Ecto neural progenitor cell (in vitro differentiated cells): ENCODE measurements at regions not wholly inside any gene's neighbourhood (a gene's known extent, or its start where the extent isn't known, plus 50 kb on each side); places are given as distances from the start of the nearest gene placed in this dataset.
A peak's percentile ranks its signal among the peaks of the same experiment; 100 is the strongest.

Experiments used
- DNase-seq: peaks from one replicate; pipeline ENCODE4 v3.0.0-alpha.2; 2018; ENCODE audit warnings: low spot score

DNA sequence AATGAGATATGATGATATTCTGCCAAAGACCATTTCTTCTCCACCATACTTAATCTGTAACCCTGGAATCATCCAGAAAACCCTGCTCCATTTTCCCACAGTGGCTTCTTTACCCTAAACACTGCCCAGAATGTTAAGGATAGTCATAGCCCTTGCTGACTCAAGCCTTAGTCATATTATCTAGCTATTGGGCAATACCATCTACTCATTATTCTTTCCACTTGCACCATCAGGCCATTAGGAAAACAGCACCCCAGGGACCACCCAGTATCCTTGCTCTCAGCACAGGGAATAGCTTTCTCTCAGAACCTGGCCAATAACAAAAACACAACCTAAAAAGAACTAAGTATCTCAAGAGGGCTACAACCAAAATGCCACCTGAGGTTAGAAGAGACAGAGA is 445.7 kb upstream of the SLC14A2 start:
- no peak for DNase-seq

DNA sequence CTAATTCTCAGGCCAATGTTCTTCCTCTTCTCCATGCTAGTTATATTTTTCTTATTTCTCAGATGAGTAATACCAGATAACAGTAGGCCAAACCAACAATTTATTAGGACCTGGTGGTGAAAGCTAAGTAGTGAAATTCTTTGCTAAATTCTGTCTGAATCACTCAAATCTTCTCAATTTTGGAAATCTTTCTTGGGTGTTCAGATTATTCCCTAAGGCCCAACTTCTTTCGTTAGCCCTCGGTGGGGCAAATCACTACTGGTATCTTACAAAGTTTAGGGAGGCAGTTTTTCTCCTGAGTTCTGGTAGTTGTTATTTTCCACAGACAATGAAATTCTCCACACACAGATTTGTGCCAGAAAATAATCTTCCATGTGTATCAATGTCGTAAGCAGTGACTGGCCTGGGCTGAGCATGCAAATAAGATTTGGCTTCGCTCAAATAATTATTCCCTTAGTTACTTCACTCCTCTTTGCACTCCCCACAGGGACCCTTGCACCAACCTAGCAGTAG is 443.5 kb upstream of the SLC14A2 start:
- DNase-seq = no peak

DNA sequence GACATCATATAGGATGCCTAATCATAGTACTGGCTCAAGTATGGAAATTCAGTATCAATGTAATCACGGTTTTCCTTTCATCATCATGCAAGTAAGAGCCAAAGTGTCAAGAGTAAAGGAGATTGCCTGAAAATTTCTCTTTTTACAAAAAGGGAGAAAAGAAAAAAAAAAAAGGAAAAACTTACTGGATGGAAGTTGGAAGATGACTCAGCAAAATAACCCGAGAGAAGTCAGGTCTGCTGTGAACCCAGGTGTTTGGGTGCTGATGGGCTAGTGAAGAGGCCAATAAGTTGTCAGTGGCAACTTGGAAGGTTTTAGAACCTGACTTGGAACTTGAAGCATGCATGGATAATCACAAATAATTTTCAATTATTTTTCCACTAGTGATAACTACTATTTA is 441.9 kb upstream of the SLC14A2 start:
- no peak for DNase-seq

DNA sequence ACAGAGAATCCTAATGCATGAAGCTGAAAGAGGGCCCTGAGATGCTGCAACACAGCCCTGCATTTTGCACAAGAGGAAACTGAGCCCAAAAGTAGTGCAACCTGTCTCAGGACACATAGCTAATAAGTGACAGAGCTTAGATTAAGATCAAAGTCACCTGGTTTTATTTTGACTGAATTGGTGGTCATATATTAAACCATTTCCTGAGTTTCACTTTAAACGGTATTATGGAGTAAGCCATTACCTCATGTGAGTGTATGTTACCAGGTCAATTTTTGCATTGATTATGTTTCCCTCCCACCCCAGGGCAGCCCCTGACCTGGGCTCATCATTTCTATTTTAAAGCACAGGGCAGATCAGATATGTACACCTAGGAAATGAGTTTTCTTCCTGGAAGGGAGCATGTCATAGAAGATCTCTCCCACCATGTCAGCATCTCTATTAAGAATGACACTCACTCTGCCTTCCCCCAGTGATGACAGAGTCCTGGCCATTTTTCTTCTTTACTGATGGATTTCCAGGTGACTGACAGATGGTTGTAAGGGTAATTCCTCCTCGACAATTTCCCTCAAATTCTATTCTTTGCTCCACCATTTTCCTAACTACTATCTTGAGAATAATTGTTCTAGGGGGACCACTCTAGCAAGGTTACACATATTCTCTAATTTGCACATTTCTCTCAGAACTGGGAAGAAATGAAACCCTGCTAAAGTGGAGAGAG is 441.3 kb upstream of the SLC14A2 start:
- no peak for DNase-seq

DNA sequence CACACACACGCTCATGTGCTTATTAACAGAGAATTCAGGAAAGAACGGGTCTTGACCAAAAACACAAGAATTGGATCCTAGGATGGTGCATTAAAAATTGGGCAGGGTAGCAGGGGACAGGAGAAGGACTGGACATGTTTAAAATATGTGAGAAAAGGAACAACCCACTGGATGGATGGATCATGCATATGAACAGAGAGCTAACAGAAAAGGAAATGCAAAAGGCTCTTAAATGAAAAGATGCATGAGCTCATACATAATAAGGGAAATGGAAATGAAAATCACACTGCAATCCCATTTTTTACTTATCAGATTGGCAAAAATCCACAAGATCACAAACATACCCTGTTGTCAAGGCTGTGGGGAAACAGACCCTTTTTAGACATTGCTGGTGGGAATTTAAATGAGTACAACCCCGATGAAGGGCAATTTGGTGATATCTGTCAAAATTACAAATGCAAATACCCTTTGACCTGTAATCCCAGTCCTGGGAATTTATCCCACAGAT is 440.6 kb upstream of the SLC14A2 start:
- no peak for DNase-seq

DNA sequence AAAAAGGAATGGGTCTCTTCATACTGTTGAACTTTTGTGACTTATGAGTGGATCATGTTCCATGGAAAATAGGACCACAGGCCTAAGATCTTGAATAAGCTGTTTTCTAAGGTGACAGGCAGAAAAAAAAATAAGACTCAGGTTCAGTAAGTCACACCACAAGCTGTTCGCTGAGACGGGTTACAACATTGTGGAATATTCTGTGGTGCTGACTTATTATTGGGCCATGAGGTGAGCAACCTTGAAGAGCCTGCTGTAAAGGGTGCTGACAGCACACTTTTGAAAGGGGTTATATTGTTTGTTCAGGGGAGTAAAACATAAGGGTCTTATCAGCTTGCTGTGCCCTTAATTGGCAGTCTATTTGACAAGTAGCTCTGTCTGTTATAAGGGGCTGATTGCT is 439.8 kb upstream of the SLC14A2 start:
- no peak for DNase-seq

DNA sequence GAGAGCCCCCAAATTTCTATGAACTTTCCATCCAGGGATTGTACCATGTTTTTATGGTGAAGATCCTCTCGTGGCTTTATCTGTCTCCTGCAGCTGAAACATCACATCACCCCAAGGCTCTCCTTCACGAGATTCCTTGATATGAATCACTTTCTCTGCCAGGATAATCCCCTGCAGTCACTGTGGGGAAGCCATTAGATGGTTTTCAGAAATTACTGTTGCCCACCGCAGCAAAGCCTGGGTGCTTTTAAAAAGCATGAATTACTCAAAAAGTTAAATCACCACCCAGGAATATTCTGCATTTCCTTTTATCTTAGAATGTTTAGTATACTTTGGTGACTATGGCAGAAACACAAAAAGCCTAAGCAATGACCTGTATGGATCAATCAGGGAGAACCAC is 428.4 kb upstream of the SLC14A2 start:
- no peak for DNase-seq

DNA sequence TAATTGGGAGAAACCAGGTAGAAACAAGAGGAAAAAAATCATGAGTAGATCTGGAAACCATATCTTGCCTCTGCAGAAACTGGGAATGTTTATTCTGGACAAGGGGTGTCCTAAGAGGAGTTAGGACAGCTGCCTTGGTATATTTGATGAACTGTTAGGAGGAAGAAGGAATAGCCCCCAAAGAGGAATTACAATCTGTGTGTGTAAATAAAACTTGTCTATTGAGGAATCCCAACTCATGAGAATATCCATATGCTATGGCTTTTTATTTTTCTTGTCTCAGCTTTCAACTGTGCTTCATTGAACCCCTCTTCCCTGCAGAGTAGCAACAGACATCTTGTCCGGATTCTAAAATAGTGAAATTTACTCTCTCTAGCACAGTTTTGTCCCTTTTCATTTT is 423.5 kb upstream of the SLC14A2 start:
- DNase-seq = no peak

DNA sequence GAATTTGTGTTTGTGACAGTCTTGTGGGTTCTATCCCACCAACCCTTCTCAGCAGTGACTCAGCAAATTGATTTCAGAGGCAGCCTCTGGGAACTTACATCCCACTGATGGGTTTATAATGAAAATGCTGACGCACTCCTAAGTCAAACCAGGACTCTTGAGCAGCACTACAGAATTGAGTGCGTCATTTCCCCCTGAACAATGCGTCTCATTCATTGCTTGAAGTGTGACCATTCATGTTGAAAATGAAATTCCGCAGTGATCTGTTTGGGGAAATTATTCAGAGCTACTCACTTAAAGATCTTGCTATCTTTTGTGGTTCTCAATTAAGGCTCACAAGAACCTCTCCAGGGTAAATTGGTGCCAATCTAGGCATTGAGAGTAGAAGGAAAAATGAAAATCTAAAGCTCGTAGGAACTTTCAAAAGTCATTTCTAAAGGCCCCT is 417.7 kb upstream of the SLC14A2 start:
- no peak for DNase-seq

DNA sequence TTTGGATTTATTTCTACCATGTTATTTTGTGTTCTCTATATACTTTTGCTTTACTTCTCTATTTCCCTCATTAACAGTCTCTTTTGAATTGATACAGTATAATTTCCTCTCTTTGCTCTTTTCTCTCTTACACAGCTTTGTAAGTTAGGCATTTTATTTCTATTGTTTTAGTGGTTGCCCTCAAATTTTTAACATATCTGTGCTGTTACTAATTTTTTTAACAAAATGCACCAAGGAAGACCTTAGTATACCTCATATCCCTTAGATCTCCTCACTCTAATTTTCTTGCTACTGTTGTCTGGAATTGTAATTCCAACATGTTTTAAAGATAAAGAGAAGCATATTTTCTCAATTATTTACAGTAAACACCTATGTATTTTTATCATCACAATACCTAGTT is 416.8 kb upstream of the SLC14A2 start:
- no peak for DNase-seq

DNA sequence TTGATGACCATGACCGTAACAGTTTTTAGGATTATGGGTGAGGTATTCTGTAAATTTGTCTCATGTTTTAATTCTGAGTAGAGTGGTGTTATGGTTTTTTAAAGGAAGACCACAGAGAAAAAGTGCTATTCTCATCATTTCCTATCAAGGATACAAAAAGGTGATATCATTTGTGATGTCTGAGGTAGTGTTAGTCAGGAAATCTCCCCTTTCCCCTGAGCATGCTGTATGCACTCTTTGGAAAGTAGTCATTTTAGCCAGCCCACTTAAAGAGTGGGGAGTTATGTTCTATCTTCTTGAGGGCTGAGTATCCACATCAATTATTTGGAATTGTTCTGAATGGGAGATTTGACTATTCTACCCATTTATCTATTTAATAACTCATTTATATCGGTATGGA is 414.2 kb upstream of the SLC14A2 start:
- no peak for DNase-seq

DNA sequence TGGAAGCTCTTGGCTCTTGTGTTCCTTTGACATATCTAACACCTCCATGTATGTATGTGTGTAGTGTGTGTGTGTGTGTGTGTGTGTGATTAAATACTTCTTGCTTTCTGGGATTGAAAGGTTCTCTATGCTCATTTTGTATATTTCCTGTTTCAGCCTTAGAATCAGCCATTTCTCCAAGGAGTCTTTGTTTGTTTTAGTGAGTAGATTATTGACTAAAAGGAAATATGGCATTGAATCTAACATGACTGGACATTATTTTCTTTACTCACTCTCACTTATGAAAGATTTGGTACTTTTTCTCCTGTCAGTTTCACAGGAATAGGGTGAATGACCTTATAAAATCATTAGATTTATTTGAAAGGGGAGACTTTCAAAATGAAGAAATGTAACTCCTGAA is 413.8 kb upstream of the SLC14A2 start:
- DNase-seq = no peak

DNA sequence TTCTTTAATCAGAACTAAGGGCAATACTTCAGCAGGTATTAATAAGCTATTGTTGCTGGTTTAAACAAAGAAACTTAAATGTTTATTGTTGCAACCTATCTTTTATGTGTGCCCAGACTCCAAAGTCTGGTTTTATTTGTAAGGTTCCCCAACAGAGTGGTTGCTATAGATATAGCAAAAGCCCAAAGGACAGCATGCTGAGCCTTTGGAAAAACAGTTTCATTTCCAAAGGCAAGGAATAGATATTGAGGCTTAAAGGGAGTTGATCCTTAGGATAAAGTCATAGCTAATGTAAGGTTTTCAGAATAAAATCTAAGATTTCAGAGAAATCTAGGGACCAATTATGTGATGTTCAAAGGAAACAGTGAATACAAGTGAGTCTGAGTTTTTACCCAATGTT is 413.2 kb upstream of the SLC14A2 start:
- no peak for DNase-seq

DNA sequence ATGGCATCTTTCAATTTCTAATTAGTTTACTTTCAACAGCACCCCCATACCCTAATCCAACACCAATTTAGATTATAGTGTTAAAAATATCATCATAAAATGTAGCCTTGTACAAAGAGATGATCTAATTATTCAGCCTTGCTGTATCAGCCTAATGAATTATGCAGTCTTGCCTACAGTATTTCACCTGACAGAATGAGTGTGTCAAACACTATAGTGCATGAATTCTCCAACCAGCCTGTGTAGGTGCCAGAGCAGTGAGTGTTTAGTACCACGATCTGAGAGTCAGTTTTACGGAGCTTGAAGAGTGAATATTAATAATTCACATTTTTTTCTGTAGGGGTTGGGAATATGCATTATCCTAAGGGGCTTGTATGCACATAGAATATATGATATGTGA is 411.6 kb upstream of the SLC14A2 start:
- DNase-seq = no peak

DNA sequence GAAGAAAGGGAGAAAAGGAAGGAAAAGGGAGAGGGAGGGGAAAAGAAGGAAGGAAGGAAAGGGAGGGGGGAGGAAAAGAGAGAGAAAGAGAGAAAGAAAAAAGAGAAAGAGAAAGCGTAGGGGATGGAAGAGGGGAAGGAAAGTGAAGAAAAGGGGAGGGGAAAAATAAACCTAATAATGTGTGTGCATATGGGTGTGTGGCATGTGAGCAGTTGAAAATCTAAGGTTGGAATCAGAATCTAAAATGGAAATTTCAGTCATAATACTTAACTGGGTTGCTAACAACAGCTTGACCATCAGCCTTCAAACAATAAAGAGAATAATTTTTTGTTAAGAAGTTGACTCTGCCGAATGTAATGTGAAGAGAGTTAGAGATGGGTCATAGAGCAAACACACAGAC is 407.9 kb upstream of the SLC14A2 start:
- no peak for DNase-seq

DNA sequence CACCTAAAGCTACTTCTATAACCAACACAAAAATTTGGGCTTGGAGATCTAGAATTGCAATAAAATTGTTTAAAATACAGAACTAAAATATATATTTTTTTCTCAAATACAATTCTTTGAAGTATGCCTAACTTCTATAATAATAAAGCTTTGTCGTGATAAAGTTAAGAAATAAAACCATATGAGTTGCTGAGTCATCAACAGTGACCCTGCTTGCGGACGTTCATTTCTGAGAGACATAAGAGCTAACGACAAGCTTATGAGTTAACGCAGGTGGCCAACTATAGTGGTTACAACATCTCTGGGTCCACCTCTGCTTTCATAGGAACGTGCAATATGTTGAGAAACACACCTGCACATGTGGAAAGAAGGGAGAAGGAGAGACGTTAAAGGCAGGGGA is 407.1 kb upstream of the SLC14A2 start:
- no peak for DNase-seq

DNA sequence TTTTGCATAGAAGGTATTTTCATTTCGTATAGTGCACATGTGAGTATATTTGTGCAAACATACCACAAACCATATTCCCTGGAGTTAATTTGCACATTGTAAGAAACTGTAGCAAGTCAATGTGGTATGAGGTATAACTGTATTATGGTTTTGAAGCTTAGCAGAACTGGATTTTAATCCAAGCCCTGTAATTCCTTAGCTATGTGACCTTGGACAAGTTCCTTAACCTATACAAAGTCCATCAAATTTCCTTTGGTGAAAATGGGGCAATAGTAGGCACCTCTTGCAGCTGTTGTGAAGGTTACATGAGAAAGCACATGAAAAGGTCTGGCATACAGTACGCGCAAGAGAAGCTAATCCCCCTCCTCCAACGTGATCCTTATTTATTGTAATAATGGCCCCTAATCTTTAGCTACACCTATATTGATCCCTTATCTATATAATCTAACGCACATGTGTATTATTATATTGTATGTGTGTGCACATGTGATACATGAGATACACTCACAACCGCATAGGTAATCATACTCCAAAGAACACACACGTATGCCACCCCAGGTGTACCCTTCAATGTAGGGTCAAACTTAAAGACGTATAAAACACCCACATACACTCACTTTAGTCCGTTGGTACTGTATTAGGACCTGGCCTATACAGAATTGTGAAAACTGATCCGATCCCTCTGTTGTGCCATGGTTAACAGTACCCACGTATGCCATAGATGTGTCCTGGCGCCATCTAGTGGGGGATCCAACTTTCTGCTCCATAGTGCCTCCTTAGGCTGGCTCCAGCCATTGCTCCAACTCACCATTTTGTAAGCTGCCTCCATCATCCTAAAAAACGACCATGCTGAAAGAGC is 402.9 kb upstream of the SLC14A2 start:
- peak; percentile 82 for DNase-seq

DNA sequence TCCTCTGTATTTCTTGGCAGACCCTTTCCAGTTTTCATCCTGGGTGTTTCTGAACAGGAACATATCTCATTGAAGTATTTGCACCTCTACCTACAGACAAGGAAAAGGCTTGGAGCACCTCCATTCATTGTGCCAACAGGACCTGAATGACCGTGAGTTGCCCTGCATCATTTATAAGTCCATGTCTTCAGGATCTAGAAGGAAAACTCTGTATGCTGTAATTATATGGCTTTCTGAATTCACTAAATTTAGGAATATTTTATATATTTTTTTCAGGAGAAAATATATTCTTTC is 402.3 kb upstream of the SLC14A2 start:
- DNase-seq = no peak

DNA sequence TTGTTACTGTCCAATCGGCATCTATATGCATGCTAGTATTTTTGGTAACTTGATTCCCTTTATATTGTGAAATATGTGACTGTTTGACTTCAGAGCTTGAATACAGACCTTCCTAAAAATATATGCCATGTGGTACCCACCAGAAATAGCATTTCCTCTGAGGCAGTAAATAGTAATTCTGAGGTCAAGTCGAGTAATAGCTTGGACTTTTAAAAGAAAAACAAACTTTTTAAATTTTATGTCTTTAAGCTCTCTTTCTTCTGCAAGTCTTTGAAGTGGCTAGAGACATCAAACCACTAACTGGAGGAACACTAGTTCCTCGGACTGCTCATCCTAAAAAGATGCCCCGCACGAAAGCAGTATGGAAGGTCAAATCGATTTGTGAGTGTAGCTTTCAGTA is 396.8 kb upstream of the SLC14A2 start:
- no peak for DNase-seq

DNA sequence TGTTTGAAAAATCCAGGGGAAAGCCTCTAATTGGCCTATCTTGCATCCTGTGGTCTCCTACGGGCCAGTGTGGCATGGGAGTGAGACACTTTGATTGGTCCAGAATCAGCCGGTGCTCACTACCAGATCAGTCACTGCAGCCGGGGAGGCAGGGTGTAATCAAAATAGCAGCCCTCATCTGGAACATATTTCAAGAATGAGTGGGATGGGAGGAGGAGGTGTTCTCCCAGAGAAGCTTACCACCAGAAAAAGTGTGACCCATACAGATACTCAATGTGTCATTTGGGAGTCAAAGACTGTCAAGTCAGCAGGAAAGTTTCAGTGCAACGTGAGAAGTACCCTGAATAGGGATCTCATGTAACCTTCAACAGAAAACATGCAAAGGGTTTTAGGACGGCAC is 393.9 kb upstream of the SLC14A2 start:
- no peak for DNase-seq

DNA sequence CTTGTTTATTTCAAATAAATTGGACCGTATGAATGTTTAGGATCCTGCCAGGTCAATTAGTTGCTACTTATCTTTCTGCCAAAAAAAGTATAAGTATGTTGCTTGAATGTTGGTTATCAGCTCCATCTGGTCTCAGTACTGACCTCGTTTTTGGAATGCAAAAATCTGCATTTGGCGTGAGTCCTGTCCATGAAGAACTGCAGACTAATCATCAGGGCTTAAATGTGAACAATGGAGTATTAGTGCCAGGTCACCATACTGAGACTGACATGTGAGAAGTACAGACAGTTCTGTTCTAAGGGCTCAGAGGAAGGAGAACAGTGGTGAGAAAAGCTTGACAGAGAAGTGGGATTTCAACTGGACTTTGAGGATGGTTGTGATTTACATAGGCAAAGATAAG is 393.1 kb upstream of the SLC14A2 start:
- no peak for DNase-seq

DNA sequence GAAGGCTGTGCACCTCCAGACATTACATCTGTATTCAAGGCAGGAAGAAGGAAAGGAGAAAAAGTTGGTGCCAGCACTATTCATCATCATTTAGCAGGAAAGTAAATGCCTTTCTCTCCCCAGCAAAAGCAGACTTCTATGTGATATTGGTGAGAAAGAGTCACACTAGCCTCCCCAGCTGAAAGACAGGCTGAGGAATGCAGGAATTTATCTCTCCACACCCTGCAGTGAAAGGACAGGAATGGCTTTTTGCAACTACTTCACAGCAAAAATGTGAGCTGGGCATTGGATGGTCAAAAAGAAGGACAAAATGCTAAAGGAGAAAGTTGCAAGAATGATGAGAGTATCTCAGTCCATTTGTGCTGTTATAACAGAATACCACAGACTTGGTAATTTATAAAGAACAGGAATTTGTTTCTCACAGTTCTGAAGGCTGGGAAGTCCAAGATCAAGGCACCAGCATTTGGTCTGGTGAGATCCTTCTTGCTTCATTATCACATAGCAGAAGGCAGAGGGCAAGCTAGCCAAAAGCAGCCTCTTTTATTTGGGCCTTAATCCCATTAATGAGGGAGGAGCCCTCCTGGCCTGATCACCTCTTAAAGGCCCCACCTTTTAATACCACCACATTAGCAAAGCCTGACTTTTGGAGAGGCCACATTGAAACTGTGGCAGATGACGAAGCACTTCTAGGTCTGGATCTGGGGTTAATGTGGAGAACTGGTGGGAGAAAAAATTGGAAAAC is 388.1 kb upstream of the SLC14A2 start:
- DNase-seq = no peak
